Caco-2 (cell line): ENCODE measurements at regions not wholly inside any gene's neighbourhood (a gene's known extent, or its start where the extent isn't known, plus 50 kb on each side); places are given as distances from the start of the nearest gene placed in this dataset.

Experiments
- BruUV-seq: library from RNA; stranded (reverse); fragments of 400-500 nt; replicated peaks from 2 replicates; lab custom pipeline; 2021; lab: Mats Ljungman, UMichigan
- CTCF ChIA-PET: fragments of 300-600 bp; sonication (Branson Sonifier 250); formaldehyde crosslinking; loops from one replicate; lab custom pipeline; 2022; ENCODE audit warnings: antibody characterized with exemption; lab: Charles Lee
- POLR2A ChIA-PET: fragments of 300-600 bp; sonication (Branson Sonifier 250); formaldehyde crosslinking; loops from one replicate; lab custom pipeline; 2022; ENCODE audit warnings: antibody characterized with exemption; lab: Charles Lee
- DNase-seq, 2 experiments: peaks; one replicate each; pipeline versions ENCODE4 v3.0.0 to v3.0.0-alpha.2; 2020 to 2022
- H3K27me3 ChIP-seq: replicated peaks from 2 replicates; pipeline ENCODE4 v1.6.0; 2011; ENCODE audit warnings: low read length; ENCODE audit not compliant: control insufficient read depth, insufficient read depth
- H3K36me3 ChIP-seq: 2 replicates; pipeline ENCODE4 v1.5.1; 2011; ENCODE audit warnings: low read length; ENCODE audit not compliant: control insufficient read depth, insufficient read depth
- H3K4me1 ChIP-seq: fragments of 250-450 bp; sonication (Bioruptor Pico); 2 replicates; pipeline ENCODE4 v1.5.1; 2020; ENCODE audit warnings: mild to moderate bottlenecking
- H3K4me3 ChIP-seq: 2 replicates; pipeline ENCODE4 v1.5.1; 2011; ENCODE audit warnings: low read depth, mild to moderate bottlenecking, control low read depth, low read length
- H3K9me3 ChIP-seq: fragments of 250-450 bp; sonication (Bioruptor Pico); 2 replicates; pipeline ENCODE4 v1.5.1; 2020; ENCODE audit warnings: mild to moderate bottlenecking, moderate library complexity
- H3K27ac Mint-ChIP-seq: one replicate; pipeline ENCODE4 v1.8.0; 2022; ENCODE audit warnings: mixed read lengths; ENCODE audit not compliant: unreplicated experiment
- H3K27me3 Mint-ChIP-seq: one replicate; pipeline ENCODE4 v1.8.0; 2022; ENCODE audit warnings: mixed read lengths; ENCODE audit not compliant: insufficient read depth, unreplicated experiment
- H3K36me3 Mint-ChIP-seq: one replicate; pipeline ENCODE4 v1.8.0; 2022; ENCODE audit warnings: mild to moderate bottlenecking, mixed read lengths; ENCODE audit not compliant: insufficient read depth, unreplicated experiment
- H3K4me1 Mint-ChIP-seq: one replicate; pipeline ENCODE4 v1.8.0; 2022; ENCODE audit warnings: low read depth, mixed read lengths; ENCODE audit not compliant: unreplicated experiment
- H3K4me3 Mint-ChIP-seq: one replicate; pipeline ENCODE4 v1.8.0; 2022; ENCODE audit warnings: mild to moderate bottlenecking, moderate library complexity, mixed read lengths; ENCODE audit not compliant: unreplicated experiment
- H3K9me3 Mint-ChIP-seq: one replicate; pipeline ENCODE4 v1.8.0; 2022; ENCODE audit warnings: mixed read lengths; ENCODE audit not compliant: unreplicated experiment
- intact Hi-C: fragments of 100-400 bp; cut with micrococcal nuclease; formaldehyde crosslinking; loops from one replicate; pipeline ENCODE4 v1.10.0; 2022; ENCODE audit not compliant: unreplicated experiment
- TF ChIP-seq, protein P1 (sequence below), 2 experiments: fragments of 200-600 bp in 1 of 2; IDR thresholded peaks; 1 replicate in 1 of 2; 2 replicates in 1 of 2; pipeline versions ENCODE4 v1.5.1 to v1.8.0; 2011 to 2022; ENCODE audit warnings: antibody characterized with exemption in 1 of 2, control low read depth in 1 of 2, inconsistent platforms in 1 of 2, low read depth in 1 of 2, low read length in 1 of 2, mild to moderate bottlenecking in 1 of 2, moderate library complexity in 1 of 2; ENCODE audit not compliant: insufficient read depth in 1 of 2, severe bottlenecking in 1 of 2, unreplicated experiment in 1 of 2

- DNase-seq: no peak
- intact Hi-C loops: no loop called here
- Mint-ChIP-seq H3K27me3 (peaks cover 7% of the 10 kb centered on the region), H3K9me3 (no peaks in the 10 kb centered on the region), H3K4me1 (no peaks in the 10 kb centered on the region), H3K36me3 (no peaks in the 10 kb centered on the region), H3K27ac (no peak overlapping the region), H3K4me3 (no peak overlapping the region)
- no TSS peak for BruUV-seq
- TF ChIP-seq, protein P1, sequence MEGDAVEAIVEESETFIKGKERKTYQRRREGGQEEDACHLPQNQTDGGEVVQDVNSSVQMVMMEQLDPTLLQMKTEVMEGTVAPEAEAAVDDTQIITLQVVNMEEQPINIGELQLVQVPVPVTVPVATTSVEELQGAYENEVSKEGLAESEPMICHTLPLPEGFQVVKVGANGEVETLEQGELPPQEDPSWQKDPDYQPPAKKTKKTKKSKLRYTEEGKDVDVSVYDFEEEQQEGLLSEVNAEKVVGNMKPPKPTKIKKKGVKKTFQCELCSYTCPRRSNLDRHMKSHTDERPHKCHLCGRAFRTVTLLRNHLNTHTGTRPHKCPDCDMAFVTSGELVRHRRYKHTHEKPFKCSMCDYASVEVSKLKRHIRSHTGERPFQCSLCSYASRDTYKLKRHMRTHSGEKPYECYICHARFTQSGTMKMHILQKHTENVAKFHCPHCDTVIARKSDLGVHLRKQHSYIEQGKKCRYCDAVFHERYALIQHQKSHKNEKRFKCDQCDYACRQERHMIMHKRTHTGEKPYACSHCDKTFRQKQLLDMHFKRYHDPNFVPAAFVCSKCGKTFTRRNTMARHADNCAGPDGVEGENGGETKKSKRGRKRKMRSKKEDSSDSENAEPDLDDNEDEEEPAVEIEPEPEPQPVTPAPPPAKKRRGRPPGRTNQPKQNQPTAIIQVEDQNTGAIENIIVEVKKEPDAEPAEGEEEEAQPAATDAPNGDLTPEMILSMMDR (IDR thresholded peaks at IDR 0.05; ENCODE audit: insufficient read depth in 1 of 2, low read depth in 1 of 2, low read length in 1 of 2, severe bottlenecking in 1 of 2, unreplicated experiment in 1 of 2): no peak
- H3K4me3 ChIP-seq: no peak overlapping the region
- ChIA-PET CTCF (no interaction called here), POLR2A (no interaction called here)
- no peaks in the 10 kb centered on the region for H3K36me3 ChIP-seq
- no peaks in the 10 kb centered on the region; the same call in 1 of the 2 replicates for H3K27me3 ChIP-seq
- H3K9me3 ChIP-seq: no peaks in the 10 kb centered on the region
- no peaks in the 10 kb centered on the region for H3K4me1 ChIP-seq
Measured at GRCh38 chr22:27581236-27581635, 220.3 kb downstream of the MN1 start.

GRCh38 chr22:27581688-27582087 is 219.9 kb downstream of the MN1 start:
- H3K9me3 Mint-ChIP-seq: no peaks in the 10 kb centered on the region
- TF ChIP-seq, protein P1 (IDR thresholded peaks at IDR 0.05; ENCODE audit: insufficient read depth in 1 of 2, low read depth in 1 of 2, low read length in 1 of 2, severe bottlenecking in 1 of 2, unreplicated experiment in 1 of 2): no peak
- no peaks in the 10 kb centered on the region for H3K36me3 Mint-ChIP-seq
- ChIA-PET CTCF (no interaction called here), POLR2A (no interaction called here)
- peaks cover 9% of the 10 kb centered on the region for H3K27me3 Mint-ChIP-seq
- DNase-seq: no peak
- no peaks in the 10 kb centered on the region for H3K36me3 ChIP-seq
- no peaks in the 10 kb centered on the region for H3K4me1 Mint-ChIP-seq
- no peak overlapping the region for H3K4me3 Mint-ChIP-seq
- intact Hi-C loops: no loop called here
- H3K4me3 ChIP-seq: no peak overlapping the region
- no peaks in the 10 kb centered on the region for H3K9me3 ChIP-seq
- no peaks in the 10 kb centered on the region for H3K4me1 ChIP-seq
- H3K27ac Mint-ChIP-seq: no peak overlapping the region
- no TSS peak for BruUV-seq
- H3K27me3 ChIP-seq: no peaks in the 10 kb centered on the region; the same call in 1 of the 2 replicates

DNA sequence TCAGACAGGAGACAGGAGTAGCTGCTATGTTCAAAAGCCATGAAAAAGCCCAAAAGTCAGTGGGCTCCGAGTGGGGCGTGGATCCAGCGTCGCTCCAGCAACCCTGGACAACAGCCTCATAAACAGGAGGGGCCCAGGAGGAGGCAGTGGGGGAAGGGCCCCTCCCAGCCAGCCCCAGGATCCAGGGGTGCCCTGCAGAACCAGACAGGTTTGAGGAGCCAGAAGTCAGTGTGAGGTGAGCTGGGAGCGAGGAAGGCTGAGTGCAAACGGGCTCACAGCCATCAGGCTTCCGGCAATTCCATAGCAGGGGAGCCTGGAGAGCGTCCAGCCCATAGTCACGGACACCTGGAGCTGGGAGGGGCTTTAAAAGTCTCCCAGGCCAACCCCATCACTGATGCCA is 217.7 kb downstream of the MN1 start:
- Histone ChIP-seq H3K4me1 (no peaks in the 10 kb centered on the region), H3K27me3 (no peaks in the 10 kb centered on the region; the same call in 1 of the 2 replicates), H3K9me3 (no peaks in the 10 kb centered on the region), H3K4me3 (no peak overlapping the region), H3K36me3 (no peaks in the 10 kb centered on the region)
- Mint-ChIP-seq H3K4me3 (no peak overlapping the region), H3K4me1 (no peaks in the 10 kb centered on the region), H3K27me3 (peaks cover 9% of the 10 kb centered on the region), H3K9me3 (peaks cover 4% of the 10 kb centered on the region), H3K27ac (no peak overlapping the region), H3K36me3 (no peaks in the 10 kb centered on the region)
- TF ChIP-seq, protein P1 (IDR thresholded peaks at IDR 0.05; ENCODE audit: insufficient read depth in 1 of 2, low read depth in 1 of 2, low read length in 1 of 2, severe bottlenecking in 1 of 2, unreplicated experiment in 1 of 2): no peak
- intact Hi-C loops: no loop called here
- DNase-seq: no peak
- CTCF ChIA-PET: no interaction called here
- POLR2A ChIA-PET: no interaction called here
- BruUV-seq: no TSS peak
